GM19324 (cell line): ENCODE measurements at regions not wholly inside any gene's neighbourhood (a gene's known extent, or its start where the extent isn't known, plus 50 kb on each side); places are given as distances from the start of the nearest gene placed in this dataset.

Source experiments
- ATAC-seq: cut with Tn5 transposase; IDR thresholded peaks from one replicate; pipeline ENCODE4 v1.9.1; 2021; ENCODE audit warnings: mild to moderate bottlenecking, moderate library complexity; ENCODE audit not compliant: unreplicated experiment, low FRiP score

- ATAC-seq, result no peak
These were observed 311.0 kb downstream of the AGTPBP1 start for GRCh38 chr9:85430659-85431338.

GRCh38 chr9:85428230-85428629, 313.5 kb downstream of the AGTPBP1 start:
- ATAC-seq, result no peak

- ATAC-seq, result no peak
These were observed 314.0 kb downstream of the AGTPBP1 start for GRCh38 chr9:85427772-85428171.

- ATAC-seq, result no peak
These were observed 316.6 kb downstream of the AGTPBP1 start for GRCh38 chr9:85425153-85425611.

- no peak for ATAC-seq
These were observed 318.3 kb downstream of the AGTPBP1 start for GRCh38 chr9:85423422-85423821.

- no peak for ATAC-seq
These were observed 320.1 kb downstream of the AGTPBP1 start for GRCh38 chr9:85421641-85422040.

GRCh38 chr9:85420750-85421149, 321.0 kb downstream of the AGTPBP1 start:
- no peak for ATAC-seq

- no peak for ATAC-seq
These were observed 324.1 kb downstream of the AGTPBP1 start for GRCh38 chr9:85417674-85418073.

- no peak for ATAC-seq
These were observed 325.0 kb downstream of the AGTPBP1 start for GRCh38 chr9:85416715-85417114.

- ATAC-seq, result no peak
These were observed 327.4 kb downstream of the AGTPBP1 start for GRCh38 chr9:85414390-85414789.

GRCh38 chr9:85408494-85408893, 333.3 kb downstream of the AGTPBP1 start:
- ATAC-seq, result no peak

- no peak for ATAC-seq
These were observed 336.2 kb downstream of the AGTPBP1 start for GRCh38 chr9:85405566-85405950.

GRCh38 chr9:85404911-85405565, 336.7 kb downstream of the AGTPBP1 start:
- ATAC-seq, result no peak

GRCh38 chr9:85402551-85402950, 339.2 kb downstream of the AGTPBP1 start:
- no peak for ATAC-seq

GRCh38 chr9:85401998-85402397, 339.8 kb downstream of the AGTPBP1 start:
- no peak for ATAC-seq

- no peak for ATAC-seq
These were observed 344.7 kb downstream of the AGTPBP1 start for GRCh38 chr9:85397005-85397404.

- ATAC-seq, result no peak
These were observed 349.5 kb downstream of the AGTPBP1 start for GRCh38 chr9:85392260-85392659.

- ATAC-seq, result no peak
These were observed 363.9 kb downstream of the AGTPBP1 start for GRCh38 chr9:85377731-85378289.

- no peak for ATAC-seq
These were observed 373.0 kb downstream of the AGTPBP1 start for GRCh38 chr9:85368781-85369180.

- no peak for ATAC-seq
These were observed 382.6 kb downstream of the AGTPBP1 start for GRCh38 chr9:85359161-85359560.

- ATAC-seq, result no peak
These were observed 392.7 kb downstream of the AGTPBP1 start for GRCh38 chr9:85349046-85349445.

GRCh38 chr9:85347541-85347940, 394.2 kb downstream of the AGTPBP1 start:
- no peak for ATAC-seq
